GM21528 (cell line): ENCODE measurements at regions not wholly inside any gene's neighbourhood (a gene's known extent, or its start where the extent isn't known, plus 50 kb on each side); places are given as distances from the start of the nearest gene placed in this dataset.
A peak's percentile ranks its signal among the peaks of the same experiment; 100 is the strongest.

Source experiments
- ATAC-seq: cut with Tn5 transposase; IDR thresholded peaks from one replicate; pipeline ENCODE4 v1.9.1; 2021; ENCODE audit warnings: mild to moderate bottlenecking, moderate library complexity; ENCODE audit not compliant: unreplicated experiment, low FRiP score

DNA sequence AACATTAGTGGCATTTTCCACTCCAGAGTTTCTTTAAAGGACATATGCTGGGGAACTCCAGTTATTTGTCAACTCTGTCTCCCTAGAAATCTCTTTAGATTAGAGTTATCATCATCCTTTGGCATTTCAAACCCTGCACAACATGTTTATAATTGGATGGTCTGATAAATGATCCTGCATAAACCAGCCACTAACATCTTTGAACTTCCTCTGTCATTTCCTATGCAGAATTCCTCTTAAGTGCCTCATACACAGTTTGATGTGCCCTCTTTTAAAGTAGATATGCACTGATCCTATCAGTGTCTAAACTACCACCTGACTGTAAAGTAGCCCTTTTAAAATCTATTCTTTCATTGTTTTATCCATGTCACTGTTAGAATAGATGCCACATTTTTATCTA is 306.3 kb upstream of the IRAK1BP1 start:
- ATAC-seq: no peak

DNA sequence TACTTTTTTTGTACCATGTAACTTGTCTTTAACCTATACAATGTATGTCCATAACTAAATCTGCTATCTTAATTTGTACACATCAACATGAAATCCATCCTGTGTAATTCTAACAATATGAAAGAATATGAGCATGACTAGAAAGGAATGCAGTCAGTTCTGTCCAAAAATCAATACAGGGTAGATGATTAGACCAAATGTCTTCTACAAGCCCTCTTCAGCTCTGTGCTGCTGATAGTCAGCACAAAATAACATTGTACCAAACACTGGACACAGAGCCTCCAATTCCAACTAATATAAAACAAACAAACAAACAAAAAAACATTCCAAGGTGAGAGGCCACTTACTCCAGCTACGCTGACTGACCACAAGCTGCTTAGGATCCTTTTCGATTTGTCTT is 301.4 kb upstream of the IRAK1BP1 start:
- ATAC-seq: no peak

DNA sequence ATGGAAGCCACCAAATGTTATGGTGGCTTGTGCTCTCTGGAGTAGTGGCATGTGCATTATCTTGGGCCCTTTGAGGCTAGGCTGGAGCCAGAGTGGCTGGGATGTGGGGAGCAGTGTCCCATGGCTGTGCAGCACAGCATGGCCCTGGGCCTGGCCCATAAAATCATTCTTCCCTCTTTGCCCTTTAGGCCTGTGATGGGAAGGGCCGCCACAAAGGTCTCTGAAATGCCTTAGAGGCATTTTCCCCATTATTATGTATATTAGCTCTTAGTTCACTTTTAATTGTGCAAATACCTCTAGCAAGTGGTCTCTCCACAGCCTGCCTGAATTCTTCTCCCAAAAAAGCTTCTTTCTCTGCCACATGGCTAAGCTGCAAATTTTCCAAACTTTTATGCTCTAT is 297.3 kb upstream of the IRAK1BP1 start:
- ATAC-seq: no peak

DNA sequence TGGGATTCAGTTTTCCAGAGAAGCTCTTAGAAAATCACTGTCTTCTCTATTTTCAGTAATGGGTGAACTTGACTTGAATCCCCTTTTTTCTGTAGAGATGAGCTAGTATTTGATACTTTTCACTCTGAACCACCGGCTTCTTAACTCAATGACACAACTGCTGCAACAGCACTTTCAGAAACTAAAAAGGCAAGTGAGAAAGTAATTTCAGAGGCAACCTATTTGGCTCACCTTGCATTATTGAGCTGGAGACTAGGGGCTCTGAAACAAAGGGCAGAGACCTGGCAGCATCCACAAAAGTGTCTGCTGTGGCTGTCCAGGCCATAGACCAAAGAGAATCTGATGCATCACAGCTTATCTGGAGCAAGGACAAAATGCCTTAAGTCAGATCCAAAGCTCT is 289.8 kb upstream of the IRAK1BP1 start:
- no peak for ATAC-seq

DNA sequence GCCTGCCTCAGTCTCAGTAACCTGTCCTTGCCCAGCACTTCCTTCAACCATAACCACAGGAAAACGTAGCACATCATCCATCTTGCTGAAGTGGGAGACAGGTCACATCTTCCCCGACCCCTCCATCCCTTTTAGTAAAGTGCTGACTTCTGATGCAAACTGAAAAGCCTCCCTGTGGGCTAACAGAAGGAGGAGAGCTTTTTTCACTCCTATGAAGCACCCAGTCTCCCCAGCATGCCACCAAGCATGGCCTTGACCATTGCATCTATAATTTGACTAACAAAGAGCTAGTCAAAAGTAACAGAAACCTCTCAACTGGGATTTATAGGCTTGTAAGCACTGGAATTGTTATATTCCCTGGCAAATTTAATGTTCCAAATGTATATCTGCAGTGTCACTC is 288.9 kb upstream of the IRAK1BP1 start:
- ATAC-seq: no peak

GRCh38 chr6:78580923-78581322 is 286.4 kb upstream of the IRAK1BP1 start:
- ATAC-seq: no peak

- ATAC-seq: no peak
These were observed 284.3 kb upstream of the IRAK1BP1 start for GRCh38 chr6:78583079-78583478.

DNA sequence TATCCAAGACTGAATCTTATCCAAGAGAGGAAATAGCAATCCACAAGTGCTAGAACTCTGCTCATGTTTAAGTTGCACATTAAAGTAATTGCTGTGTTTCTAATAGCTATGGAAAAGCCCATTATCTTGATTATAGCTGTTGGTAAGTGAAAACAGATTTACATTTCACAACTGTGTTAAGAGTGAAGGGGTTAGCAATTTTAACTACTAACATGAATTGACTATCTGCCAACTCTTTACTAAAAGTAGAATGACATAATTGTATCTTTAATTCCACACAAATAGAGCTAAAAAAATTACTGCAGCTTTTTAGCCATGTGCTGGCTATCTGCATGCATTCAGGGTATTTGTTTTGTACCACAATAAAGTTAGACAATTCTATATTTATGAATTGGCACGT is 277.9 kb upstream of the IRAK1BP1 start:
- ATAC-seq: no peak

GRCh38 chr6:78593898-78594667 is 273.3 kb upstream of the IRAK1BP1 start:
- ATAC-seq: no peak

DNA sequence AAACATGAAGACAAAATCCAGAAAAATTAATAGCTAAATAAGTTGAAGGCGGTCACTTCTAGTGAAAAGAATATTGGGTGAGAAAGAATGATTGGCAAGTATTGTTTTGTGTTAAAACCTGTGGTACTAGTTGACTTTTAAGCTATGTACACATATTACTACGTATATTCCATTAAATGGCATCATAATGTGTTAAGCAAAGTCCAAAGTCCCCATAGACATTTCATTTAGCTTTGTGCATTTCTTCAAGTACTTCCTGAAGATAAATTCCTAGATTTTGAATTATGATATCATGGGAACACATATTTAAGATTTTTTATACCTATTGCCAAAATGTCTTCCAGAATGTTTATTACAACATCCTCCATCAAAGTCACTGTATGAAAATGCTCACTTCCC is 272.7 kb upstream of the IRAK1BP1 start:
- no peak for ATAC-seq

DNA sequence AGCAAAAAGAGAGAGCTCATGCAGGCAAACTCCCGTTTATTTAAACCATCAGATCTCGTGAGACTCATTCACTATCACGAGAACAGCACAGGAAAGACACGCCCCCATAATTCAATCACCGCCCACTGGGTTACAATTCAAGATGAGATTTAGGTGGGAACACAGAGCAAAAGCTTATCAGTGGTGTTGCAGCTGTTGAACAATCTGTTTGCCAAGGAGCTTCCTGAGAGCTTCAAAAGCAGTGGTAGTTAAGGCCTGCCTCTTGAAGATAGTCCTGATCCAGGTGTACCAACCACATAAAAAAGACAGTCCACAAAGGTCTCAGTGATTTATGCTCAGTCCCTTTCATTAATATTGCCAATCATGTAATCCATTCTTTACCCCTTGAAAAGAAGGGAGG is 269.4 kb upstream of the IRAK1BP1 start:
- no peak for ATAC-seq

DNA sequence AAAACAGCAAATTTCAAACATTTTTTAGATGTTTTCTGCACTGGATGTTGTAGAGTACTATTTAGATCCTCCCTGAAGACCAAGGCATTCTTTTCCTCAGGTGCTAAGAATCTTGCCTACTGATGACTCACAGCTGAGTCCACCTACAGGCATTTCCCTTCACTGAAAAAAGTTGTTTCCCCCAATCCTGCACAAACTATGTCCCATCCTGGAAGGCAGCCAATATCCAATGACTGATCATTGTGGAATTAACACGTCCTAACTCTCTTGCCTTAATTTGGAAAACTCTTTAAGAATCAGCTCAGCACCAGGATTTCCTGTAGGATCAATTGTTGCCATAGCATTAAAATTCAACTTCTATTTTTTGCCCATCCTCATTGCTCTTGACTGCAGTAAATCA is 268.4 kb upstream of the IRAK1BP1 start:
- no peak for ATAC-seq

DNA sequence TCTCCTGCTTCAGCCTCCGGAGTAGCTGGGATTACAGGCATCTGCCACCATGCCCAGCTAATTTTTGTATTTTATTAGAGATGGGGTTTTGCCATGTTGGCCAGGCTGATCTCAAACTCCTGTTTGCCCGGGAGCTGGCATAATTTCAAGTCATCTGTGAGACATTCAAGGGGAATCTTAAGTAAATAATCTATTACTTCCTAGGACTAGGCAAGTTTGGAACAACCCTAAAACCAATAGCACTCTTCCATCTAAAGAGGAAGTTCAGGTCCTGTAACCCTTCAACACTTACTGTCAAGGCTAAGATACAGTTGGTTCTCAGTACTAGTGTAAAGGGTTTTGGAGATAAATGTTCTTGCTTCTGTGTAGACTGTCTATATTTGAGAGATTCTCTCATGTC is 267.8 kb upstream of the IRAK1BP1 start:
- no peak for ATAC-seq

- no peak for ATAC-seq
These were observed 261.4 kb upstream of the IRAK1BP1 start for GRCh38 chr6:78605909-78606446.

GRCh38 chr6:78607189-78607588 is 260.2 kb upstream of the IRAK1BP1 start:
- ATAC-seq: no peak

GRCh38 chr6:78611102-78611620 is 256.2 kb upstream of the IRAK1BP1 start:
- no peak for ATAC-seq

GRCh38 chr6:78611886-78612480 is 255.4 kb upstream of the IRAK1BP1 start:
- no peak for ATAC-seq

GRCh38 chr6:78614961-78615360 is 252.4 kb upstream of the IRAK1BP1 start:
- ATAC-seq: peak; percentile 37

DNA sequence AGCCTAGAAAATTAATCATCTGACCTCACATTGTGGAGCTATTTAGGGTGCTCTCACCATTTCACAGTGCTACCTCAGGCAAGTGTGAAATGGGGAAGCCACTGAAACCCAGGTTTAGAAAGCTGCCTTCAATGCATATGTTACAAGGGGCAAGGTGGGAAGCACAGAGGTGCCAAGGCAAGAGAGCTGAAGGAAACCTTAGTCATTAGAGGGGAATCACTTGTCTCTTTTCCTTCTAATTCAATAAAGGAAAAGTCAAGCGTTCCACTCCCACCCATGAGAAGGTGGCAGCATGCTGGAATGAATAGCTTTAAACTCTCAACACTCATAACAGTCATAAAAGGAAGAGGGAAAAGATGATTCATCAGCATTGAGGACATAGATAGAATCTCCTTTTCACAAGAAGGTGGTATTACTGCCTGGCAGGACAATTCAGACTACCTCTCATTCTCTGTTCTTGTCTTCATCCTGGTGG is 251.9 kb upstream of the IRAK1BP1 start:
- peak; percentile 80 for ATAC-seq

GRCh38 chr6:78618970-78619369 is 248.4 kb upstream of the IRAK1BP1 start:
- no peak for ATAC-seq

GRCh38 chr6:78623554-78623953 is 243.8 kb upstream of the IRAK1BP1 start:
- ATAC-seq: no peak
